Liver (tissue), 3 donors: ENCODE measurements at regions not wholly inside any gene's neighbourhood (a gene's known extent, or its start where the extent isn't known, plus 50 kb on each side); places are given as distances from the start of the nearest gene placed in this dataset.

ENCODE experiments used
- CTCF ChIP-seq: fragments of 150-350 bp; IDR thresholded peaks from 2 replicates; pipeline ENCODE4 v1.5.1; 2017; ENCODE audit warnings: improper control_type of control experiment, low read depth, low read length; ENCODE audit not compliant: missing input control
- EGR1 ChIP-seq, 2 donors: IDR thresholded peaks; 2 replicates each; pipeline ENCODE4 v1.6.1; 2016 to 2018; ENCODE audit warnings: antibody characterized with exemption in 2 of 2, low read depth in 2 of 2
- REST ChIP-seq: IDR thresholded peaks from 2 replicates; pipeline ENCODE4 v1.6.1; 2016; ENCODE audit warnings: antibody characterized with exemption, mild to moderate bottlenecking
- YY1 ChIP-seq: IDR thresholded peaks from 2 replicates; pipeline ENCODE4 v1.6.1; 2016; ENCODE audit warnings: antibody characterized with exemption, mild to moderate bottlenecking
- ZBTB33 ChIP-seq: IDR thresholded peaks from 2 replicates; pipeline ENCODE4 v1.6.1; 2016; ENCODE audit warnings: antibody characterized with exemption
- donor health status: healthy.
- donor health status: healthy.

- TF ChIP-seq YY1 (no peak), CTCF (no peak), REST (no peak), ZBTB33 (no peak), EGR1 (IDR thresholded peaks at IDR 0.05; ENCODE audit: low read depth in 2 of 2) (no peak)
Observed at GRCh38 chr7:142440219-142440905, 182.5 kb upstream of the PRSS58 start.
